Left cardiac atrium (tissue), 4 donors: ENCODE measurements at regions not wholly inside any gene's neighbourhood (a gene's known extent, or its start where the extent isn't known, plus 50 kb on each side); places are given as distances from the start of the nearest gene placed in this dataset.
"Not testable (repeated sequence)": the region's sequence is repeated elsewhere in the genome, so short reads cannot be mapped to it uniquely, and the experiment has no call there.

Source experiments
- ATAC-seq, 2 donors: fragments of 200-7000 bp; cut with Tn5 transposase; one replicate each; pipeline ENCODE4 v1.9.1; 2020; ENCODE audit warnings: mild to moderate bottlenecking in 2 of 2, moderate library complexity in 2 of 2
- DNase-seq: peaks from one replicate; pipeline ENCODE4 v3.0.0-alpha.2; 2020
- intact Hi-C, 2 donors: fragments of 100-400 bp; cut with DNase I; formaldehyde crosslinking; loops; one replicate each; pipeline versions ENCODE4 v1.14.1 to v1.15.1; 2022 to 2023
- donor health status: DM: no; HTN: yes; CAD: no.
- donor health status: DM: no; HTN: yes; CAD: no; lungs with severe emphysema.
- donor health status: DM: yes; HTN: yes; CAD: no.
- donor health status: Dilated cardiomyopathy.

GRCh38 chr2:91518361-91518981, 2827.0 kb downstream of the RPIA start:
- DNase-seq, ATAC-seq, intact Hi-C loops: not testable (repeated sequence)

- intact Hi-C loops, DNase-seq, ATAC-seq: not testable (repeated sequence)
These were observed 2827.9 kb downstream of the RPIA start for GRCh38 chr2:91519359-91519758.

DNA sequence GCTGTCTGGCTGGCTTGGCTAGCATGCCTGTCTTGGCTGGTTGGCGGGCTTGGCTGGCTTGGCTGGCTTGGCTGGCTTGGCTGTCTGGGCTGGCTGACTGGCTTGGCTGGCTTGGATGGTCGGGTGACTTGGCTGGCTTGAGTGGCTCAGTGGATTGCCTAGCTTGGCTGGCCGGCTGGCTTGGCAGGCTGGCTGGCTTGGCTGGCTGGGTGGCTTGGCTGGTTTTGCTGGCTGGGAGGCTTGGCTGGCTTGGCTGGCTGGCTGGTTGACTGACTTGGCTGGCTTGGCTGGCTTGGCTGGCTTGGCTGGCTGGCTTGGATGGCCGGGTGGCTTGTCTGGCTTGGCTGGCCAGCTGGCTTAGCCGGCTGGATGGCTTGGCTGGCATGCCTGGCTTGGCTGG, 2828.4 kb downstream of the RPIA start:
- ATAC-seq, intact Hi-C loops, DNase-seq: not testable (repeated sequence)

DNA sequence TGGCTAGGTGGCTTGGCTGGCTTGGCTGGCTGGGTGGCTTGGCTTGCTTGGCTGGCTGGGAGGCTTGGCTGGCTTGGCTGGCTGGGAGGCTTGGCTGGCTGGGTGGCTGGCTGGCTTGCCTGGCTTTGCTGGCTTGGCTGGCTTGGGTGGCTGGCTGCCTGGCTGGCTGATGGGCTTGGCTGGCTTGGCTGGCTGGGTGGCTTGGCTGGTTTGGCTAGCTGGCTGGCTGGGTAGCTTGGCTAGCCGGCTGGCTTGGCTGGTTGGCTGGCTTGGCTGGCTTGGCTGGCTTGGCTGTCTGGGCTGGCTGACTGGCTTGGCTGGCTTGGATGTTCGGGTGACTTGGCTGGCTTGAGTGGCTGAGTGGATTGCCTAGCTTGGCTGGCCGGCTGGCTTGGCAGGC, 2829.1 kb downstream of the RPIA start:
- ATAC-seq, intact Hi-C loops, DNase-seq: not testable (repeated sequence)

- intact Hi-C loops = not testable (repeated sequence)
These were observed 2829.6 kb downstream of the RPIA start for GRCh38 chr2:91520972-91521535.

GRCh38 chr2:91521944-91522343, 2830.5 kb downstream of the RPIA start:
- intact Hi-C loops, DNase-seq, ATAC-seq: not testable (repeated sequence)

More at GRCh38 chr2:91520972-91521535, 2829.6 kb downstream of the RPIA start:
- not testable (repeated sequence) for ATAC-seq, DNase-seq

- DNase-seq, intact Hi-C loops, ATAC-seq: not testable (repeated sequence)
These were observed 2831.4 kb downstream of the RPIA start for GRCh38 chr2:91522877-91523276.

DNA sequence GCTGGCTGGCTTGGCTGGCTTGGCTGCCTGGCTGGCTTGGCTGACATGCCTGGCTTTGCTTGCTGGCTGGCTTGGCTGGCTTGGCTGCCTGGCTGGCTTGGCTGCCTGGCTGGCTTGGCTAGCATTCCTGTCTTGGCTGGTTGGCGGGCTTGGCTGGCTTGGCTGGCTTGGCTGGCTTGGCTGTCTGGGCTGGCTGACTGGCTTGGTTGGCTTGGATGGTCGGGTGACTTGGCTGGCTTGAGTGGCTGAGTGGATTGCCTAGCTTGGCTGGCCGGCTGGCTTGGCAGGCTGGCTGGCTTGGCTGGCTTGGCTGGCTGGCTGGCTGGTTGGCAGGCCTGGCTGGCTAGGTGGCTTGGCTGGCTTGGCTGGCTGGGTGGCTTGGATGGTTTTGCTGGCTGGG, 2832.3 kb downstream of the RPIA start:
- DNase-seq, intact Hi-C loops, ATAC-seq: not testable (repeated sequence)

DNA sequence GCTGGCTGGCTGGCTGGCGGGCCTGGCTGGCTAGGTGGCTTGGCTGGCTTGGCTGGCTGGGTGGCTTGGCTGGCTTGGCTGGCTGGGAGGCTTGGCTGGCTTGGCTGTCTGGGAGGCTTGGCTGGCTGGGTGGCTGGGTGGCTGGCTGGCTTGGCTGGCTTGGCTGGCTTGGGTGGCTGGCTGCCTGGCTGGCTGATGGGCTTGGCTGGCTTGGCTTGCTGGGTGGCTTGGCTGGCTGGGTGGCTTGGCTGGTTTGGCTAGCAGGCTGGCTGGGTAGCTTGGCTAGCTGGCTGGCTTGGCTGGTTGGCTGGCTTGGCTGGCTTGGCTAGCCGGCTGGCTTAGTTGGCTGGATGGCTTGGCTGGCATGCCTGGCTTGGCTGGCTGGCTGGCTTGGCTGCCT, 2834.1 kb downstream of the RPIA start:
- intact Hi-C loops, DNase-seq, ATAC-seq: not testable (repeated sequence)

DNA sequence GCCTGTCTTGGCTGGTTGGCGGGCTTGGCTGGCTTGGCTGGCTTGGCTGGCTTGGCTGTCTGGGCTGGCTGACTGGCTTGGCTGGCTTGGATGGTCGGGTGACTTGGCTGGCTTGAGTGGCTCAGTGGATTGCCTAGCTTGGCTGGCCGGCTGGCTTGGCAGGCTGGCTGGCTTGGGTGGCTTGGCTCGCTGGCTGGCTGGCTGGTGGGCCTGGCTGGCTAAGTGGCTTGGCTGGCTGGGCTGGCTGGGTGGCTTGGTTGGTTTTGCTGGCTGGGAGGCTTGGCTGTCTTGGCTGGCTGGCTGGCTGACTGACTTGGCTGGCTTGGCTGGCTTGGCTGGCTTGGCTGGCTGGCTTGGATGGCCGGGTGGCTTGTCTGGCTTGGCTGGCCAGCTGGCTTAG, 2834.6 kb downstream of the RPIA start:
- DNase-seq, ATAC-seq, intact Hi-C loops: not testable (repeated sequence)

- intact Hi-C loops, ATAC-seq: not testable (repeated sequence)
- DNase-seq = peak; percentile 21
These were observed 2835.6 kb downstream of the RPIA start for GRCh38 chr2:91527056-91527455.

- intact Hi-C loops, ATAC-seq: not testable (repeated sequence)
These were observed 2836.1 kb downstream of the RPIA start for GRCh38 chr2:91527491-91528031.

GRCh38 chr2:91528361-91528760, 2836.9 kb downstream of the RPIA start:
- intact Hi-C loops, DNase-seq, ATAC-seq: not testable (repeated sequence)

More at GRCh38 chr2:91527491-91528031, 2836.1 kb downstream of the RPIA start:
- peak; percentile 32 for DNase-seq

- ATAC-seq, intact Hi-C loops, DNase-seq: not testable (repeated sequence)
These were observed 2844.6 kb downstream of the RPIA start for GRCh38 chr2:91536109-91536508.

- DNase-seq, ATAC-seq, intact Hi-C loops: not testable (repeated sequence)
These were observed 2845.2 kb downstream of the RPIA start for GRCh38 chr2:91536549-91537263.

DNA sequence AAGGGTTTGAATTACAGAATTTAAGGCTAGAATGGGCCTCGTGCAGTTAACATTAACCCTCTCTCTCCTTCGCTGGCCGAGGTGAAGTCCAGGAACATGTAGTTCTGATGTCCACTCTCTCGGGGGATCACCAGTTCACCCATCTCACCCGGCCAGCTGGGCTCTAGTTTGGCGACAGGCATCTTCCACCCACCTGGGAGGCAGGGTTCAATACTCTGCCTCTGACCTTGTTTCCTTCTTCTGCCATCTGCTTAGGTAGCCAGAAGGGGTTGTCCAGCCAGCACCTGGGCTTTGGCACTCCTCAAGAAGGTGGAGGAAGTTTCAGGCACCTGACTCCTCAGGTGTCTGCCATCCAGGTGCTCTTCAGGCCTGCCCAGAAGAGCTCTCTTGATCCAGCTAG, 2857.8 kb downstream of the RPIA start:
- DNase-seq = peak; percentile 12
- ATAC-seq, intact Hi-C loops: not testable (repeated sequence)

DNA sequence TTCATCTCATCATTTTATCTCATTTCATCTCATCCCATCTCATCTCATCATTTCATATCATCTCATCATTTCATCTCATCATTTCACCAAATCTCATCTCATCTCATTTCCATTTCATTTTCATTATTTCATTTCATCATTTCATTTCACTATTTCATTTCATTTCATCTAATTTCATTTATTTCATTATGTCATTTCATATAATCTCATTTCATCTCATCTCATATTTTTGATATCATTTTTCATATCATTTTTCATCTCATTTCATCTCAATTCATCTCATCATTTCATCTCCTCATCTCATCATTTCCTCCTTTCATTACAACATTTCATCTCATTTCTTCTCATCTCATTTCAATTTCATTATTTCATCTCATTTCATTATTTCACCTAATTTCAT, 2866.8 kb downstream of the RPIA start:
- intact Hi-C loops, ATAC-seq: not testable (repeated sequence)

GRCh38 chr2:91559269-91559668, 2867.8 kb downstream of the RPIA start:
- intact Hi-C loops, ATAC-seq, DNase-seq: not testable (repeated sequence)

More for the DNA sequence above, 2866.8 kb downstream of the RPIA start:
- DNase-seq = not testable (repeated sequence)

GRCh38 chr2:91559886-91560614, 2868.6 kb downstream of the RPIA start:
- intact Hi-C loops, DNase-seq, ATAC-seq: not testable (repeated sequence)
